DND-41 (cell line): ENCODE measurements at regions not wholly inside any gene's neighbourhood (a gene's known extent, or its start where the extent isn't known, plus 50 kb on each side); places are given as distances from the start of the nearest gene placed in this dataset.

Experiments used
- ATAC-seq: fragments of 200-7000 bp; cut with Tn5 transposase; 3 replicates; pipeline ENCODE4 v1.9.1; 2021; ENCODE audit warnings: low read depth; ENCODE audit not compliant: insufficient read depth
- DNase-seq: peaks from one replicate; pipeline ENCODE4 v3.0.0-alpha.2; 2020
- H2AFZ ChIP-seq: 2 replicates; pipeline ENCODE4 v1.6.0; 2012; ENCODE audit warnings: low read depth, low read length
- H3K27ac ChIP-seq: 2 replicates; pipeline ENCODE4 v1.5.1; 2012; ENCODE audit warnings: low read length, inconsistent platforms
- H3K27me3 ChIP-seq: fragments of 200-600 bp; sonication (generic); 2 replicates; pipeline ENCODE4 v1.6.0; 2012; ENCODE audit warnings: low read length, mild to moderate bottlenecking, inconsistent platforms; ENCODE audit not compliant: insufficient read depth, poor library complexity
- H3K36me3 ChIP-seq: 2 replicates; pipeline ENCODE4 v1.5.1; 2012; ENCODE audit warnings: low read length, inconsistent platforms; ENCODE audit not compliant: insufficient read depth
- H3K4me1 ChIP-seq: 2 replicates; pipeline ENCODE4 v1.5.1; 2012; ENCODE audit warnings: mild to moderate bottlenecking, low read length; ENCODE audit not compliant: insufficient read depth
- H3K4me2 ChIP-seq: 2 replicates; pipeline ENCODE4 v1.6.0; 2012; ENCODE audit warnings: mild to moderate bottlenecking, moderate library complexity, low read length, inconsistent platforms; ENCODE audit not compliant: insufficient read depth
- H3K4me3 ChIP-seq, 2 experiments: fragments of 200-600 bp in 1 of 2; shearing (Covaris generic) in 1 of 2; 2 replicates each; pipeline ENCODE4 v1.5.1; 2012 to 2016; ENCODE audit warnings: inconsistent platforms in 2 of 2, low read length in 2 of 2, mild to moderate bottlenecking in 2 of 2, low read depth in 1 of 2, moderate library complexity in 1 of 2
- H3K79me2 ChIP-seq: 2 replicates; pipeline ENCODE4 v1.6.0; 2012; ENCODE audit warnings: low read length, inconsistent platforms; ENCODE audit not compliant: insufficient read depth
- H3K9ac ChIP-seq: 2 replicates; pipeline ENCODE4 v1.6.0; 2012; ENCODE audit warnings: low read depth, mild to moderate bottlenecking, inconsistent platforms, low read length, moderate library complexity
- H3K9me3 ChIP-seq: 2 replicates; pipeline ENCODE4 v1.5.1; 2012; ENCODE audit warnings: low read length, moderate library complexity, mild to moderate bottlenecking, inconsistent platforms; ENCODE audit not compliant: insufficient read depth, severe bottlenecking
- H4K20me1 ChIP-seq: 2 replicates; pipeline ENCODE4 v1.6.0; 2012; ENCODE audit warnings: low read length; ENCODE audit not compliant: insufficient read depth
- EZH2 ChIP-seq: IDR thresholded peaks from 3 replicates; pipeline ENCODE4 v1.6.1; 2012; ENCODE audit warnings: borderline replicate concordance, low read depth, mild to moderate bottlenecking, moderate library complexity, low read length, inconsistent platforms; ENCODE audit not compliant: severe bottlenecking
- TF ChIP-seq, protein P1 (sequence below): IDR thresholded peaks from 2 replicates; pipeline ENCODE4 v1.5.1; 2012; ENCODE audit warnings: borderline replicate concordance, low read length, moderate library complexity, mild to moderate bottlenecking; ENCODE audit not compliant: poor library complexity, severe bottlenecking; ENCODE audit errors: extremely low read depth

DNA sequence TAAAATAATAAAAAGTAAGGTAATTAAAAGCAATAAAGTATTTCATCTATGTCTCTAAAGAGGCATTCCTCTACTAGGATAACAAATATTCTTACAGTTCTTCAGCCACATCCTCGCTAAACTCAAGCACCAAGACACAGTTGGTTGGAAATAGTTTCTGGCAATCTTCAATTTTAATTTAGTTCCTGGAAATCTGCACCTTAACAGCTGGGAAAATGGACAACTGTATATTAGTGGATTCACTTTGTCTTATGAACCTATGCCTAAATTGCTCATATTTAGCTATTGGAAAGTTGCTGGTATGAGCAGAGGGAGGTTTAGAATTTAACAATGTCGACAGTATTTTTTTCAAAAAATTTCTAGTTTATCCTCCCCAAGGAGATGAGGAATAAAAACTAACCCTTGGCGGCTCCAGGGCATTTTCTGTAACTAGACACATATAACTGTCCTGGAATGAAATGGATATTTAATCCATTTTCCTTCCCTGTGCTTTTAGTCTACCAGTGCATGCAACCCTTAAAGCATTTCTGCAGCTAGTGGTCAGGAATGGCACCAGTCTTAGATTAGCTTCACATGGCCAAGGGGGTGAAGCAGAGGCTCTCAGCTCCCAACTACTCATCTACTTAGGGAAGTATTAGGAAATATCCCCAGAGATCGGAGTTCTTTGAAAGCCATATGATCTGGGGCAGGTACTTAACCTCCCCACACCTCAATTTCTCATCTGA lies 290.0 kb upstream of the THBS1 start:
- no peak overlapping the region for H3K27ac ChIP-seq
- no peak overlapping the region for H3K9ac ChIP-seq
- H3K4me2 ChIP-seq: no peak overlapping the region
- H3K9me3 ChIP-seq: no peaks in the 10 kb centered on the region
- H3K27me3 ChIP-seq: peaks cover 9% of the 10 kb centered on the region
- H3K36me3 ChIP-seq: no peaks in the 10 kb centered on the region
- H4K20me1 ChIP-seq: no peaks in the 10 kb centered on the region
- H2AFZ ChIP-seq: no peak overlapping the region
- TF ChIP-seq, protein P1, sequence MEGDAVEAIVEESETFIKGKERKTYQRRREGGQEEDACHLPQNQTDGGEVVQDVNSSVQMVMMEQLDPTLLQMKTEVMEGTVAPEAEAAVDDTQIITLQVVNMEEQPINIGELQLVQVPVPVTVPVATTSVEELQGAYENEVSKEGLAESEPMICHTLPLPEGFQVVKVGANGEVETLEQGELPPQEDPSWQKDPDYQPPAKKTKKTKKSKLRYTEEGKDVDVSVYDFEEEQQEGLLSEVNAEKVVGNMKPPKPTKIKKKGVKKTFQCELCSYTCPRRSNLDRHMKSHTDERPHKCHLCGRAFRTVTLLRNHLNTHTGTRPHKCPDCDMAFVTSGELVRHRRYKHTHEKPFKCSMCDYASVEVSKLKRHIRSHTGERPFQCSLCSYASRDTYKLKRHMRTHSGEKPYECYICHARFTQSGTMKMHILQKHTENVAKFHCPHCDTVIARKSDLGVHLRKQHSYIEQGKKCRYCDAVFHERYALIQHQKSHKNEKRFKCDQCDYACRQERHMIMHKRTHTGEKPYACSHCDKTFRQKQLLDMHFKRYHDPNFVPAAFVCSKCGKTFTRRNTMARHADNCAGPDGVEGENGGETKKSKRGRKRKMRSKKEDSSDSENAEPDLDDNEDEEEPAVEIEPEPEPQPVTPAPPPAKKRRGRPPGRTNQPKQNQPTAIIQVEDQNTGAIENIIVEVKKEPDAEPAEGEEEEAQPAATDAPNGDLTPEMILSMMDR: no peak
- no peak for TF ChIP-seq EZH2
- no peak overlapping the region for H3K4me3 ChIP-seq
- ATAC-seq: no peak
- no peak for DNase-seq
- no peaks in the 10 kb centered on the region for H3K79me2 ChIP-seq
- no peaks in the 10 kb centered on the region for H3K4me1 ChIP-seq

DNA sequence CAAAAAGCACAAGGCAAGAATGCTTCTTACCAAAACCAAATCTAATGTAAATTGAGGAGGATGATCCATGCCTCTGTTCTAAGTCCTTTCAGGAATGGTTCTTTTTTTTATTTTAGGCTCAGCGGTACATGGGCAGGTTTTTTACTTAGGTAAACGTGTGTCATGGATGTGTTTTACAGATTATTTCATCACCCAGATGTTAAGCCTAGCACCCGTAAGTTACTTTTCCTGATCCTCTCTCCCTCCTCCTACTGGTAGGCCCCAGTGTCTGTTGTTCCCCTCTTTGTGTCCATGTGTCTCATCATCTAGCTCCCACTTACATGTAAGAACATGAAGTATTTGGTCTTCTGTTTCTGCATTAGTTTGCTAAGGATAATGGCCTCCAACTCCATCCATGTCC lies 289.2 kb upstream of the THBS1 start:
- Histone ChIP-seq H3K4me3 (no peak overlapping the region), H3K79me2 (no peaks in the 10 kb centered on the region), H3K27ac (no peak overlapping the region), H3K4me2 (no peak overlapping the region), H3K27me3 (peaks cover 6% of the 10 kb centered on the region), H3K9me3 (no peaks in the 10 kb centered on the region), H4K20me1 (no peaks in the 10 kb centered on the region), H3K9ac (no peak overlapping the region), H2AFZ (no peak overlapping the region), H3K36me3 (no peaks in the 10 kb centered on the region), H3K4me1 (no peaks in the 10 kb centered on the region)
- DNase-seq (no peak), ATAC-seq (no peak)
- TF ChIP-seq, protein P1: no peak
- TF ChIP-seq EZH2: no peak

DNA sequence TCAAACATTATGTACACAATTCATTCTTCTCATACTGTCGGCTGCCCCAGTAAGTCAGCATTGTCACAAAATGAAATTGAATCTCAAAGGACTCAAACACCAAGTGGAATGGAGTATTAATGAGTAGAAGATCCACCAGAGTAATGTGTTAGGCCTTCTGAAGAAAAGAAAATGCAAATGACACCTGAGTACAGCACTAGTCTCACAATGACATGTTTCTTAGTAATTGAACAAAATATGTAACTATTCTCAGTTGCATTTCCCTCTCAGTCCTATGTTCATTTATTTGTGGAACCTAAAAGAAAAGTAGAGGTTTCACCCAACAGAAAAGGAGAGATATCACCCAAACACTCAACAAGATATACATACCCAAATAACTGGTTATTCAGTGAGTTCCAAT lies 283.9 kb upstream of the THBS1 start:
- H3K4me3 ChIP-seq: no peak overlapping the region
- H3K9me3 ChIP-seq: no peaks in the 10 kb centered on the region
- no peak overlapping the region for H3K27ac ChIP-seq
- H3K27me3 ChIP-seq: peaks cover 8% of the 10 kb centered on the region
- no peaks in the 10 kb centered on the region for H3K36me3 ChIP-seq
- no peak overlapping the region for H2AFZ ChIP-seq
- DNase-seq: no peak
- no peak for TF ChIP-seq EZH2
- TF ChIP-seq, protein P1: no peak
- H3K4me2 ChIP-seq: no peak overlapping the region
- no peak for ATAC-seq
- H3K9ac ChIP-seq: no peak overlapping the region
- H3K4me1 ChIP-seq: no peaks in the 10 kb centered on the region
- no peaks in the 10 kb centered on the region for H3K79me2 ChIP-seq
- no peaks in the 10 kb centered on the region for H4K20me1 ChIP-seq
